Lung (tissue), 11 donors: ENCODE measurements at regions not wholly inside any gene's neighbourhood (a gene's known extent, or its start where the extent isn't known, plus 50 kb on each side); places are given as distances from the start of the nearest gene placed in this dataset.

Experiments
- ATAC-seq: fragments of 200-7000 bp; cut with Tn5 transposase; one replicate; pipeline ENCODE4 v1.9.1; 2020; ENCODE audit warnings: moderate number of reproducible peaks; ENCODE audit not compliant: insufficient read depth, low FRiP score
- DNase-seq, 3 donors: peaks; one replicate each; pipeline ENCODE4 v3.0.0-alpha.2; 2013 to 2017
- H3K27ac ChIP-seq, 2 donors: one replicate each; pipeline ENCODE4 v1.5.1; 2013; ENCODE audit warnings: mild to moderate bottlenecking in 2 of 2, moderate library complexity in 2 of 2, control low read depth in 1 of 2, inconsistent platforms in 1 of 2, low read depth in 1 of 2, low read length in 1 of 2
- H3K27me3 ChIP-seq, 3 donors: one replicate each; pipeline ENCODE4 v1.5.1; 2013; ENCODE audit warnings: low read length in 2 of 3; ENCODE audit not compliant: control insufficient read depth in 3 of 3, insufficient read depth in 3 of 3
- H3K36me3 ChIP-seq, 4 donors: one replicate each; pipeline ENCODE4 v1.5.1; 2013; ENCODE audit warnings: low read length in 4 of 4, mild to moderate bottlenecking in 1 of 4, moderate library complexity in 1 of 4; ENCODE audit not compliant: control insufficient read depth in 4 of 4, insufficient read depth in 4 of 4
- H3K4me1 ChIP-seq, 5 donors: one replicate each; pipeline ENCODE4 v1.5.1; 2013; ENCODE audit warnings: low read length in 5 of 5, mild to moderate bottlenecking in 2 of 5, moderate library complexity in 1 of 5; ENCODE audit not compliant: control insufficient read depth in 5 of 5, insufficient read depth in 5 of 5
- H3K4me3 ChIP-seq: one replicate; pipeline ENCODE4 v1.5.1; 2013; ENCODE audit warnings: mild to moderate bottlenecking, control low read depth, moderate library complexity
- H3K9ac ChIP-seq, 2 donors: one replicate each; pipeline ENCODE4 v1.5.1; 2013; ENCODE audit warnings: low read length in 2 of 2, control low read depth in 1 of 2; ENCODE audit not compliant: insufficient read depth in 1 of 2
- H3K9me3 ChIP-seq, 4 donors: one replicate each; pipeline ENCODE4 v1.5.1; 2013; ENCODE audit warnings: low read length in 3 of 4, mild to moderate bottlenecking in 1 of 4, moderate library complexity in 1 of 4; ENCODE audit not compliant: control insufficient read depth in 4 of 4, insufficient read depth in 3 of 4
- WGBS, 2 donors: extraction: QIAGEN DNeasy Blood & Tissue Kit; methylation state at CpG; one replicate each; pipeline ENCODE4 v1.1.7; 2013; 5-methylcytosine and 5-hydroxymethylcytosine counted together
- TF ChIP-seq, protein P1 (sequence below): IDR thresholded peaks from 2 replicates; pipeline ENCODE4 v1.5.1; 2012; ENCODE audit warnings: mild to moderate bottlenecking; ENCODE audit errors: control extremely low read depth, extremely low read depth
- donor health status: control.
- donor health status: control.
- donor health status: Bipolar disorder and iron deficiency.
- donor health status: healthy.
- donor health status: DM: yes; HTN: yes; CAD: no.

DNA sequence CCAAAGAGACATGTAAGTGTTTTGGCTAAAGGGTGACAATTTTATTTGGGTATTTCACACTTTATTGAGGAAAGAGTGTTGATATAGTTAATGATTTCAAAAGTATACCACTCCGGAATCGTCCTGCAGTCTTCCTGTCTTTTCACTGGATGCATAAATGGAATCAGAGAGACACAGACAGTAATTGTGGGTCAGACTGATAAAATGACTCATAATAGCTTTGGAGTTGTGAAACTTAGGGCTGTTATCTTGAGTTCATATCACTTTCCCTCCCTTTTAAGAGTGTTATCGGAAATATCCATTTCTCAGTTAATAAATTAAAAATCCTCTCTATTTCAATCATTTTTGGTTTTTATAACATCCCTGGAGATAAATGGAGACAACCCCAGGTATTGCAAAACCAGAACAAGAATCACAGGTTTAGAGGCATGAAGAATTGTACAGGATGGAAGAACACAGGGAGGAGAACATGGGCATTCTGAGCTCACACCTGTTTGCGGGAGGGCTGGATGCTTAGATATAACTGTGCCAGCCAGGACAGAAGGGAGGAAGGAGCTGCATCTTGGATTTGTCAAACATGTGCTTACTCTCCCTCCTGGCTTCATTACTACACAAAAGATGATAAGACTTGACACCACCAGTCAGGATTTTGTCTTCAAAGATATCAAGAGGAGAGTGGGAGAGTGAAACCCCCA is 185.4 kb downstream of the LMO4 start:
- no peak overlapping the region for H3K27ac ChIP-seq
- ATAC-seq = no peak
- no peaks in the 10 kb centered on the region for H3K36me3 ChIP-seq
- 46 to 80% methylated on average over 4 of the region's 4 CpGs for WGBS, 2 donors
- no peaks in the 10 kb centered on the region for H3K27me3 ChIP-seq
- TF ChIP-seq, protein P1, sequence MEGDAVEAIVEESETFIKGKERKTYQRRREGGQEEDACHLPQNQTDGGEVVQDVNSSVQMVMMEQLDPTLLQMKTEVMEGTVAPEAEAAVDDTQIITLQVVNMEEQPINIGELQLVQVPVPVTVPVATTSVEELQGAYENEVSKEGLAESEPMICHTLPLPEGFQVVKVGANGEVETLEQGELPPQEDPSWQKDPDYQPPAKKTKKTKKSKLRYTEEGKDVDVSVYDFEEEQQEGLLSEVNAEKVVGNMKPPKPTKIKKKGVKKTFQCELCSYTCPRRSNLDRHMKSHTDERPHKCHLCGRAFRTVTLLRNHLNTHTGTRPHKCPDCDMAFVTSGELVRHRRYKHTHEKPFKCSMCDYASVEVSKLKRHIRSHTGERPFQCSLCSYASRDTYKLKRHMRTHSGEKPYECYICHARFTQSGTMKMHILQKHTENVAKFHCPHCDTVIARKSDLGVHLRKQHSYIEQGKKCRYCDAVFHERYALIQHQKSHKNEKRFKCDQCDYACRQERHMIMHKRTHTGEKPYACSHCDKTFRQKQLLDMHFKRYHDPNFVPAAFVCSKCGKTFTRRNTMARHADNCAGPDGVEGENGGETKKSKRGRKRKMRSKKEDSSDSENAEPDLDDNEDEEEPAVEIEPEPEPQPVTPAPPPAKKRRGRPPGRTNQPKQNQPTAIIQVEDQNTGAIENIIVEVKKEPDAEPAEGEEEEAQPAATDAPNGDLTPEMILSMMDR = no peak
- H3K9me3 ChIP-seq = no peaks in the 10 kb centered on the region
- H3K4me1 ChIP-seq = peaks cover 0 to 18% (median 0%) of the 10 kb centered on the region in 5 donors
- H3K9ac ChIP-seq = no peak overlapping the region
- no peak for DNase-seq
- H3K4me3 ChIP-seq = no peak overlapping the region

DNA sequence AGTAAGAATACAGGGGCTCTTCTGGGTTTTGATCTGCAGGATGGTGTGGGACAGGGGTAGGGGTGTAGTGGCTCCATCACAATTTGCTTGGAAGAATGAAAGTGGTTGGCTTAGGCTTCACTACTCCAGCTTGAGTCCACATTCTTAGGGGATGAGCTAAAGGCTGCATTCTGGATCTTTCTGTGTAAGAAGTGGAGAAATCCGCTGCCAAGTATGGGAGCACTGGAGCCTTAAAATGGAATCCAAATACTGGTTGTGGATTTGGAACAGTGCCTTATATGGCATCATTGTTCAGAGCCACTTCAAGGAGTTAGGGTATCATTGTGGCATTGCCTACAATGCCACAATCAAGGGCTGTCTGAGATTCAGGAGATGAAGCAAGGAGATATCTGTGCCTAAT is 187.1 kb downstream of the LMO4 start:
- H3K4me3 ChIP-seq = no peak overlapping the region
- peaks cover 0 to 18% (median 0%) of the 10 kb centered on the region in 5 donors for H3K4me1 ChIP-seq
- H3K27me3 ChIP-seq = no peaks in the 10 kb centered on the region
- DNase-seq = no peak
- ATAC-seq = no peak
- no peak overlapping the region for H3K9ac ChIP-seq
- H3K9me3 ChIP-seq = no peaks in the 10 kb centered on the region
- no peak overlapping the region for H3K27ac ChIP-seq
- 88% methylated on average over 1 of the region's 1 CpG for WGBS, 2 donors
- no peaks in the 10 kb centered on the region for H3K36me3 ChIP-seq
- TF ChIP-seq, protein P1 = no peak

DNA sequence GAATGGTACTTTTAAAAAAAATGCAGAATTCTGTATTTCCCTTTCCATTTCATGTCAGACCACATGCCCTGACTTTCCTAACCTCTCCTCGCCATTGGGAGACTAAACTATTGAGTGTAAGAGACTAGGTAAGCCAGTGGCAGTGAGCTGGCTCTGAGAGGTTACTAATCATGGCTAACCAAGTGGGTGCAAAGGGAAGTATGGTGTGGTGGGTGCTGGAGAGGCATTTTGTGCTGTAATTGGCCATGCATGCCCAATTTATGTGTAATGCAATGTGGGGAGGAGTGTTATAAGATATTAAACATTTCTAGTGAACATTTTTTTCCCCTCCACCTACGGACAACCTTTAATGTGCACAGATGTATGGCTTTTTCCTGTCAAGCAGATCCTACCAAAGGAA is 190.1 kb downstream of the LMO4 start:
- DNase-seq (no peak), ATAC-seq (no peak)
- H3K4me1 ChIP-seq = peaks cover 0 to 25% (median 0%) of the 10 kb centered on the region in 5 donors
- no peaks in the 10 kb centered on the region for H3K27me3 ChIP-seq
- peaks cover 0 to 2% (median 0%) of the 10 kb centered on the region in 4 donors for H3K9me3 ChIP-seq
- TF ChIP-seq, protein P1 = no peak
- no peak overlapping the region for H3K27ac ChIP-seq
- H3K36me3 ChIP-seq = no peaks in the 10 kb centered on the region
- 79 to 88% methylated on average over 2 of the region's 2 CpGs for WGBS, 2 donors
- H3K9ac ChIP-seq = no peak overlapping the region
- H3K4me3 ChIP-seq = no peak overlapping the region

DNA sequence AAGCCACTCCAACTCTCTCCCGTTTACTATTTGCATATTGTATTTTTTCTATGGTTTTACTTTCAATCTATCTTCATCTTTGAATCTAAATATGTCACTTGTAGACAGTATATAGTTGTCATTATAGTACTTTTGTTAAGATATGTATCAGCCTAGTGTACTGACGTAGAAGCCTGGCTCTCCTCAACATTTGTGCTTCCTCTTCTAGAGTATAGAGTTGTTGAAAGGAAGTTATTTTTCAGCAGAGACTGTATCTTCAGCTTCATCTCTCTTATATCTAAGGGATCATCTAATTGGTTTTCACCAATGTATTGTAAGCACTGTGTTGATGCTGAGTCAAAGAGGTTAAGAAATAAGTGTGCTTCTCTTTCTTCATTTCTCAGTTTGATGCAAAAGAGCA is 192.8 kb downstream of the LMO4 start:
- TF ChIP-seq, protein P1 = no peak
- Histone ChIP-seq H3K9ac (no peak overlapping the region), H3K9me3 (peaks cover 0 to 2% (median 0%) of the 10 kb centered on the region in 4 donors), H3K27ac (no peak overlapping the region), H3K4me3 (no peak overlapping the region), H3K4me1 (peaks cover 0 to 46% (median 0%) of the 10 kb centered on the region in 5 donors), H3K36me3 (no peaks in the 10 kb centered on the region), H3K27me3 (no peaks in the 10 kb centered on the region)
- DNase-seq = no peak
- no peak for ATAC-seq
- 85 to 86% methylated on average over 2 of the region's 2 CpGs for WGBS, 2 donors
